ENCODE measurements at regions not wholly inside any gene's neighbourhood (a gene's known extent, or its start where the extent isn't known, plus 50 kb on each side); places are given as distances from the start of the nearest gene placed in this dataset.

- no peak for ATAC-seq (ENCODE audit: insufficient number of reproducible peaks, low FRiP score, low read depth)
- no peaks in the 10 kb centered on the region for H3K27me3 ChIP-seq (replicated peaks; ENCODE audit: insufficient read depth)
- H3K4me1 ChIP-seq (ENCODE audit: control insufficient read depth in 1 of 2, low read depth in 2 of 2): no peaks in the 10 kb centered on the region
- H3K36me3 ChIP-seq: no peaks in the 10 kb centered on the region
- no peaks in the 10 kb centered on the region for H3K9me3 ChIP-seq
- DNase-seq (ENCODE audit: low spot score): no peak
- no peak overlapping the region for H3K27ac ChIP-seq
- TF ChIP-seq, protein P1, sequence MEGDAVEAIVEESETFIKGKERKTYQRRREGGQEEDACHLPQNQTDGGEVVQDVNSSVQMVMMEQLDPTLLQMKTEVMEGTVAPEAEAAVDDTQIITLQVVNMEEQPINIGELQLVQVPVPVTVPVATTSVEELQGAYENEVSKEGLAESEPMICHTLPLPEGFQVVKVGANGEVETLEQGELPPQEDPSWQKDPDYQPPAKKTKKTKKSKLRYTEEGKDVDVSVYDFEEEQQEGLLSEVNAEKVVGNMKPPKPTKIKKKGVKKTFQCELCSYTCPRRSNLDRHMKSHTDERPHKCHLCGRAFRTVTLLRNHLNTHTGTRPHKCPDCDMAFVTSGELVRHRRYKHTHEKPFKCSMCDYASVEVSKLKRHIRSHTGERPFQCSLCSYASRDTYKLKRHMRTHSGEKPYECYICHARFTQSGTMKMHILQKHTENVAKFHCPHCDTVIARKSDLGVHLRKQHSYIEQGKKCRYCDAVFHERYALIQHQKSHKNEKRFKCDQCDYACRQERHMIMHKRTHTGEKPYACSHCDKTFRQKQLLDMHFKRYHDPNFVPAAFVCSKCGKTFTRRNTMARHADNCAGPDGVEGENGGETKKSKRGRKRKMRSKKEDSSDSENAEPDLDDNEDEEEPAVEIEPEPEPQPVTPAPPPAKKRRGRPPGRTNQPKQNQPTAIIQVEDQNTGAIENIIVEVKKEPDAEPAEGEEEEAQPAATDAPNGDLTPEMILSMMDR (IDR thresholded peaks at IDR 0.05): no peak
- no peak overlapping the region for H3K4me3 ChIP-seq
Measured at GRCh38 chr6:166073082-166073481, 94.6 kb downstream of the TBXT start.

GRCh38 chr6:166068768-166069167 lies 98.9 kb downstream of the TBXT start:
- no peak overlapping the region for H3K27ac ChIP-seq
- no peak for ATAC-seq (ENCODE audit: insufficient number of reproducible peaks, low FRiP score, low read depth)
- no peaks in the 10 kb centered on the region for H3K36me3 ChIP-seq
- TF ChIP-seq, protein P1 (IDR thresholded peaks at IDR 0.05): no peak
- H3K27me3 ChIP-seq (replicated peaks; ENCODE audit: insufficient read depth): no peaks in the 10 kb centered on the region
- H3K4me1 ChIP-seq (ENCODE audit: control insufficient read depth in 1 of 2, low read depth in 2 of 2): no peaks in the 10 kb centered on the region
- no peaks in the 10 kb centered on the region for H3K9me3 ChIP-seq
- DNase-seq (ENCODE audit: low spot score): no peak
- no peak overlapping the region for H3K4me3 ChIP-seq

GRCh38 chr6:166058064-166058739 lies 109.4 kb downstream of the TBXT start:
- TF ChIP-seq, protein P1 (IDR thresholded peaks at IDR 0.05): no peak
- no peaks in the 10 kb centered on the region for H3K27me3 ChIP-seq (replicated peaks; ENCODE audit: insufficient read depth)
- no peaks in the 10 kb centered on the region for H3K36me3 ChIP-seq
- no peak overlapping the region for H3K27ac ChIP-seq
- ATAC-seq (ENCODE audit: insufficient number of reproducible peaks, low FRiP score, low read depth): no peak
- H3K4me3 ChIP-seq: no peak overlapping the region
- no peaks in the 10 kb centered on the region for H3K4me1 ChIP-seq (ENCODE audit: control insufficient read depth in 1 of 2, low read depth in 2 of 2)
- H3K9me3 ChIP-seq: peaks cover 5% of the 10 kb centered on the region
- DNase-seq (ENCODE audit: low spot score): no peak

GRCh38 chr6:166057431-166057830 lies 110.2 kb downstream of the TBXT start:
- H3K27ac ChIP-seq: no peak overlapping the region
- no peak for ATAC-seq (ENCODE audit: insufficient number of reproducible peaks, low FRiP score, low read depth)

DNA sequence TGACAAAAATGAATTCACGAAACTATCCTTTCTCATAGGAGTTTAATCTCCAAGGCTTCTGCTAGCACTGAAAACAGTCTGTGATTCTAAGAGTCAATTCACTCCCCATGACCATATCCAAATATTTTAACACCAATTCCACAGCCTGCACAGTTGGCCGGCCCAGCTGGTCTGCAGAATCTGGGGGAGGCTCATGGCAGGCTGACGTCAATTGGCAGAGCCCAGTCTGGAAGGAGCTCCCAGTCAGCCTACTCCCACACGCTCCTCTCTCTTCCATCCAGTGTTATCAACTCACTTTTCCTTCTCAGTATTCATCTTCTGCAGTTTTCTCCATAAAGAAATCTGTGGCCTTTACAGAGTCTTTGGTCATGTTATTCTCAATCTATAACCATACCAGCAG lies 111.0 kb downstream of the TBXT start:
- H3K4me3 ChIP-seq: no peak overlapping the region
- H3K9me3 ChIP-seq: peaks cover 9% of the 10 kb centered on the region
- H3K27me3 ChIP-seq (replicated peaks; ENCODE audit: insufficient read depth): no peaks in the 10 kb centered on the region
- no peaks in the 10 kb centered on the region for H3K4me1 ChIP-seq (ENCODE audit: control insufficient read depth in 1 of 2, low read depth in 2 of 2)
- DNase-seq (ENCODE audit: low spot score) (no peak), ATAC-seq (ENCODE audit: insufficient number of reproducible peaks, low FRiP score, low read depth) (no peak)
- TF ChIP-seq, protein P1 (IDR thresholded peaks at IDR 0.05): no peak
- no peaks in the 10 kb centered on the region for H3K36me3 ChIP-seq
- H3K27ac ChIP-seq: no peak overlapping the region

More at GRCh38 chr6:166057431-166057830, 110.2 kb downstream of the TBXT start:
- Histone ChIP-seq H3K27me3 (replicated peaks; ENCODE audit: insufficient read depth) (no peaks in the 10 kb centered on the region), H3K4me3 (no peak overlapping the region), H3K9me3 (peaks cover 9% of the 10 kb centered on the region), H3K4me1 (ENCODE audit: control insufficient read depth in 1 of 2, low read depth in 2 of 2) (no peaks in the 10 kb centered on the region), H3K36me3 (no peaks in the 10 kb centered on the region)
- no peak for DNase-seq (ENCODE audit: low spot score)
- TF ChIP-seq, protein P1 (IDR thresholded peaks at IDR 0.05): no peak

All from thoracic aorta (tissue), 2 donors.